ENCODE measurements at regions not wholly inside any gene's neighbourhood (a gene's known extent, or its start where the extent isn't known, plus 50 kb on each side); places are given as distances from the start of the nearest gene placed in this dataset.

GRCh38 chr18:41532344-41533086 is 422.5 kb upstream of the PIK3C3 start:
- DNase-seq = no peak

- no peak for DNase-seq
Measured at GRCh38 chr18:41530970-41531369, 424.1 kb upstream of the PIK3C3 start.

- no peak for DNase-seq
Measured at GRCh38 chr18:41529093-41529492, 425.9 kb upstream of the PIK3C3 start.

- no peak for DNase-seq
Measured at GRCh38 chr18:41526054-41526453, 429.0 kb upstream of the PIK3C3 start.

GRCh38 chr18:41524674-41525470 is 430.2 kb upstream of the PIK3C3 start:
- DNase-seq = no peak

- DNase-seq = no peak
Measured at GRCh38 chr18:41517142-41517541, 437.9 kb upstream of the PIK3C3 start.

- no peak for DNase-seq
Measured at GRCh38 chr18:41513438-41513837, 441.6 kb upstream of the PIK3C3 start.

- DNase-seq = no peak
Measured at GRCh38 chr18:41504316-41504715, 450.7 kb upstream of the PIK3C3 start.

GRCh38 chr18:41501848-41502247 is 453.2 kb upstream of the PIK3C3 start:
- no peak for DNase-seq

GRCh38 chr18:41499345-41499744 is 455.7 kb upstream of the PIK3C3 start:
- DNase-seq = no peak

- no peak for DNase-seq
Measured at GRCh38 chr18:41490861-41491260, 464.2 kb upstream of the PIK3C3 start.

GRCh38 chr18:41486575-41486974 is 468.5 kb upstream of the PIK3C3 start:
- DNase-seq = no peak

GRCh38 chr18:41484069-41484468 is 471.0 kb upstream of the PIK3C3 start:
- DNase-seq = no peak

GRCh38 chr18:41482501-41482900 is 472.5 kb upstream of the PIK3C3 start:
- no peak for DNase-seq

GRCh38 chr18:41466436-41467160 is 488.4 kb upstream of the PIK3C3 start:
- no peak for DNase-seq

- no peak for DNase-seq
Measured at GRCh38 chr18:41465386-41465785, 489.6 kb upstream of the PIK3C3 start.

GRCh38 chr18:41464278-41464677 is 490.8 kb upstream of the PIK3C3 start:
- DNase-seq = no peak

GRCh38 chr18:41462946-41463345 is 492.1 kb upstream of the PIK3C3 start:
- no peak for DNase-seq

GRCh38 chr18:41461114-41461513 is 493.9 kb upstream of the PIK3C3 start:
- no peak for DNase-seq

GRCh38 chr18:41459656-41460055 is 495.4 kb upstream of the PIK3C3 start:
- no peak for DNase-seq

GRCh38 chr18:41458376-41458775 is 496.7 kb upstream of the PIK3C3 start:
- DNase-seq = no peak

GRCh38 chr18:41457765-41458326 is 497.2 kb upstream of the PIK3C3 start:
- no peak for DNase-seq

- DNase-seq = no peak
Measured at GRCh38 chr18:41456831-41457230, 498.2 kb upstream of the PIK3C3 start.

Data from NCI-H1048 (cell line).